NK-92 treated with Interleukin-12 subunit alpha and Interleukin-12 subunit beta, amount 100 ng/mL, for 24 hours (cell line): ENCODE measurements at regions not wholly inside any gene's neighbourhood (a gene's known extent, or its start where the extent isn't known, plus 50 kb on each side); places are given as distances from the start of the nearest gene placed in this dataset.

Experiments used
- DNase-seq: peaks from one replicate; lab custom pipeline; 2025; lab: John Stamatoyannopoulos, UW

DNA sequence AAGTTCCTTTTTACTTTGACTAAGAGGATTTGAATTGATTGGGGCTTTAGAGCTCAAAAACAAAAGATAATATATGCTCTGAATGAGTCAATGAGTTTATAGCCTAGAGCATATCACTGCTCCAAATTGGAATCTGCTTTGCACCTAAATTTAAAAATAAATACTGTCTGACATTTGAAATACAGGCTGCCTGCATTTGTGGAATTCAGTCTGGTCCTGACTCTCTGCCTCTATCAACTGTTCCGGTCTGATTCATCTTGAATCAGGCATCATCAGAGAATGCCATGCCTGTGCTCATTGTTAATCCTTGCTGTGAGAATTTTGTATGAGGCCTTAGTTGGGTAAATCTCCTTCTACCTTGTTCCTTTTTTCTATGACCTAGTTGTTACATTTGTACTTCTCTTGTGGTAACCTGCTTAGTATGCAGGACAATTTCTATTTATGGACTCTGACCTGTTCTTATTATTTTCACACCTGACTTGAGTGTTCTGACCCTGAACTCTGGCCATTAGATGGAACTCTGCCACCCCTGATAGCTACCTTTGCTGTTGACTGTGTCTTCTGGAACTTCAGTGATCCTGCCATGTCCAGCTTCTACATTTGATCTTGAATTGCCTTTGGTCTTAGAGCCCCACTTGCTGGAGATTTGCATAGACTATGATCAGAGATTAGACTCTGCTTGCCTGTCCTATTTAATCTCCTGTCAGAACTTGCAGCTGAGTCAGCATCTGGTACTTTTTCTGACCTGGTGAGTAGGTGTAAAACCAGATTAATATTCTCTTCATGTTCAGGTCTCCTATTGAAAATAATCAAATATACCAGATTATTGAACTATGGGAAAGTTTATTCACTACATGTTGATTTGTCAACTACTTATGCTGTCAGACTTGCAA lies 442.7 kb upstream of the HS3ST5 start:
- no peak for DNase-seq

DNA sequence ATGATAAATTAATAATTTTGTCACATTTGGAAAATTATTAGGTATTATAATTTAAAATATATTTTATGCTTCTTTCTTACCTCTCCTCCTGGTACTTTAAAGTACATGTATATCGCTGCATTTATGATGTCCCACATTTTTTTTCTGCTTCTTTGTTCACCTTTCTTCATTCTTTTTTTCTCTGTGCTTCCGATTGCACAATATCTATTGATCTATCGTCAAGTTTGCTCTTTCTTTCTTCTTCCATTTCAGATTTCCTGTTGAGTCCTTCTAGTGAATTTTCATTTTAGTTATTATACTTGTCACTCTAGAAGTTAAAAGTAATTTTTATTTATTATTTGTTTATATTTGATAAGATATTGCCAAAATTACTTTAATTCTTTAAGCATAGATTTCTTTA lies 441.0 kb upstream of the HS3ST5 start:
- DNase-seq, result no peak

DNA sequence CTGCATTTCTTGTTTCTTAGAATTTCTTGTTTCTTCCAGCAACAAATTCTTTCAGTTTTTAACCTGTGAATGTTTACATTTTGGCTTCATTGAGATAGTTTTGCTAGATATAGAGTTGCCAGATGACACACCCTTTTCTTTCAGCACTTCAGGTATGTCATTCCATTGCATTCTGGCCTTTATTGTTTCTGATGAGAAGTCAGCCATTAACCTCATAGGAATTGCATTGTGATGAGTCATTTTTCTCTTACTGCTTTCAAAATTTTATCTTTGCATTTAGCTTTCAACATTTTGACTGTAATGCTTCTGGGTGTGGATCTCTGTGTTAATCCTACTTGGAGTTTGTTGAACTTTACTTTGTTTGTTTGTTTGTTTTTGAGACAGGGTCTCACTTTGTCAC lies 440.3 kb upstream of the HS3ST5 start:
- DNase-seq, result no peak

DNA sequence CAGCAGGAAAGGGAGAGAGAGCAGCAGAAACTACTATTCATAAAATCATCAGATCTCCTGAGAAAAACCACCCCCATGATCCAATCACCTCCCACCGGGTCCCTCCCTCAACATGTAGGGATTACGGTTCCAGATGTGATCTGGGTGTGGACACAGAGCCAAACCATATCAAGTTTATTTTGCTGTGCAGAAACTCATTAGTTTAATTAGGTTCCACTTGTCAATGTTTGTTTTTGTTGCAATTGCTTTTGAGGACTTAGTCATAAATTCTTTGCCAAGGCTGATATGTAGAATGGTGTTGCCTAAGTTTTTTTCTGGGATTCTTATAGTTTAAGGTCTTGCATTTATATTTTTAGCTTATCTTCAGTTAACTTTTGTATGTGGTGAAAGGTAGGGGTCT lies 422.0 kb upstream of the HS3ST5 start:
- no peak for DNase-seq

DNA sequence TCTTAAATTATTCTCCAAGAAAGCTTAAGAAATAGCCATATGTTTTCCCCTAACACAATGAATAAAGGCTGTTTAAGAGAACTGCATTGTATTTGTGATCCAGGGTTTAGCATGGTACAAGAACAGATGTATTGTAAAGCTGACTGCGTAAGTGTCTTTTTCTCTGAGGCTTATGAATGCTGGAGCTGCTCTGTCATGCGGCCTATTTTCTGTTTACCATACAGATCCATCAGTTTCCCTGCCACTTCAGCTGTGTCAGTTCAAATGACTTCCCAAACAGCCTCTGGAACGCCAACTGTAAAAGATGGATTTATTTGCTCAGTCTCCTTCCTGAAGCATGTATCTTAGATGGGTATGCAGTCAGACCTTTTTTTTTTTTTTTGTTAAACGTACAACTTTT lies 419.3 kb upstream of the HS3ST5 start:
- DNase-seq, result no peak

DNA sequence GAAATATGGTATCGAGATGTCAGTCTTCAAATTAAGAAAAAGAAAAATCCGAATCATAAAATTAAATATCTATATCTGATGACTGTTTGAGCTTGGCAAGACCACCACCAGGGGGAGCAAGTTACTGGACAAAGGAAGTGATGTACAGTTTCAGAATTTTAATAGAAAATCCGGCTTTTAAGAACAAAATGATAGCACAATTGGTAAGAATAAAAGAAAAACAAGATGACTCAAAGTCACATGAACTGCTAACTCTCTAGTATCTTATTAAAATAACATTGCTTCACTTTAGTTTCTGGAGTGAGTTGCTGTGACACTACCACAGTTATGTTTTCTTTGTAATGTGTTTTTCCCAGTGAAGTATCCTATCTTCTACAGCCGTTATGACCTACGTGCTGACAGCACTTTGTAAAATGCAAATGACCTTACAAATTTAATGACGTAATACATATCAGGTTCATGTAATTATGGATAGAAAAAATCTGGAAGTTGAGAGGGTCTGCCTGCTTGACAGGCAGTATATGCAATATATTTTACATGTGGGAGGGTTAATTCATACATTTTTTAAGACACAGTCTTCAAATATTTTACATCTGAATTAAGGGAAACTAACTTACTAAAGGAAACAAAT lies 405.3 kb upstream of the HS3ST5 start:
- peak; percentile 2 for DNase-seq

DNA sequence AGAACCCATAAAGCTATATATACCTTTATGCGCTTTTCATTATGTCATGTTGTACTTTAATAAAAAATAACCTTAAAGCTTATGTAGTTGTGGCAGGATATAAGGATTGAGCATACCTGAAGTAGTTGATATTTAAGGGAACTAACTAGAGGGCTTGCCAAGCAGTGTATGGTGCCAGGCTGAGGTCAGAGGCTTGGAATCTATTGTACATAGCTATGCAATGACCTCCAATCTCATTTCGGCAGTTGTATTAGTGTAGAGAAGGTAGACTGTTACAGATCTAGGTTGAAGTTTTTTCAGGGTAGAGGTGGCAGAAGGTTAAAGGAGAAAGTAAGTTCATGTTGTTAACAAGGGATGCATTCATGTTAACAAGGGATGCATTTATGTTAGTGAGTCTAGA lies 397.7 kb upstream of the HS3ST5 start:
- no peak for DNase-seq

DNA sequence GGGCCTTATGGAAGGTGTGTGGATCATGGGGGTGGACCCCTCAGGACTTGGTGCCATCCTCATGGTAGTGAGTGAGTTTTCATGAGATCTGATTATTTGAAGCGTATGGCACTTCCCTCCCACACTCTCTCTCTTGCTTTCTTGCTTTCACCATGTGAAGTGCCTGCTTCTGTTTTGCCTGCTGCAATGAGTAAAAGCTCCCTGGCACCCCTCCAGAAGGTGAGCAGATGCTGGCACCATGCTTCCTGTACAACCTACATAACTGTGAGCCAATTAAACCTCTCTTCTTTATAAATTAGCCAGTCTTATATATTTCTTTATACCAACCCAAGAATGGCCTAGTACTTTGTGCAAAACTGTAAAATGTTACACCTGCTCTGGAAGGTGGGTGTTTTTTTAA lies 396.8 kb upstream of the HS3ST5 start:
- no peak for DNase-seq

DNA sequence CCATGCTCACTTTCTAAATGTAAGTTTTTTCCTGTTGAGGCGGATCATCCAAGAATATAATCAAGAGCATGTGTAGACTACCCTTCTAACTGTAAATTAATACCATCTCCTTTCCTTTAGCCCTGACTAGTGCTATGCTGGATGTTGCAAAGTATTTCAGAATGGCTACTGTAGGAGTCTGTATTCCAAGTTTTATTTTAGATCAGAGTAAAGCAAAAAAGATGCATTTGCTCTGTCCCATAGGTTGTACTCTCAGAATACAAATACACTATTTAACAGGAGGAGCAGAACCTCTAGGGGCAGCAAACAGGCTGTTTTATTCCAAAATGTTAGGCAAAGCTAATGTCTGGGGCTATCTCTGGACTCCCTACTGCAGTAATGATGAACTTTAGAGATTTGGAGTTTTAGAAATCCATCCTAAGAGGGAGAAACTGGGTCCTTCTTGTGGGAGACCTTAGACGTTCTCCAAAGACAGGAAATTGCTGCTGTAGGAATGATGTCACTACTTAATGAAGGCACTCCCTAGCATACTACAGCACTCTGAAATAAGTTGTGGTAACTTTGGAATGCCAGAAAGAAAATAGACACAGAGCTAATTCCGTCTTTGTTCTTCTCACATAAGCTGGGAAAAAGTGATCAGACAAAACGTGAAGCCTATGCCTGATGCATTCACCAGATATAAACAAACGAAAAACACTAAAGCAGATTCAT lies 392.4 kb upstream of the HS3ST5 start:
- no peak for DNase-seq

DNA sequence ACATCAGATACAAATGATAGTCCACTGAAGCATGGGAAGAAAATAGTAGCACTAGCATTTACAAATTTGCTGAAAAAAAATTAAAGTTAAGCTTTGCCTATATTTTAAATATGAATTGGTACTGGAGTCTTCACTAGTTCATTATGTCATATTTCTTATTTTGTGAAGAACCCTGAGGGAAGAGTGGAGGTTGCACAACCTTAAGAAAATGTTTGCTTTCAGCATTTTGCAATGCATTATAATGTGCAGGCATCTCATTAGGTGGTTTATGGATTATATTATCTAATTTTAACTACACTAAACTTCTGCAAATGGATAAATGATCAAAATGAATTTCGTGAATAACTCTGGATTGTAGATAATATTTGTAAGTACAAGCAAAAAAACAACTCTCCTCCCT lies 390.8 kb upstream of the HS3ST5 start:
- no peak for DNase-seq

DNA sequence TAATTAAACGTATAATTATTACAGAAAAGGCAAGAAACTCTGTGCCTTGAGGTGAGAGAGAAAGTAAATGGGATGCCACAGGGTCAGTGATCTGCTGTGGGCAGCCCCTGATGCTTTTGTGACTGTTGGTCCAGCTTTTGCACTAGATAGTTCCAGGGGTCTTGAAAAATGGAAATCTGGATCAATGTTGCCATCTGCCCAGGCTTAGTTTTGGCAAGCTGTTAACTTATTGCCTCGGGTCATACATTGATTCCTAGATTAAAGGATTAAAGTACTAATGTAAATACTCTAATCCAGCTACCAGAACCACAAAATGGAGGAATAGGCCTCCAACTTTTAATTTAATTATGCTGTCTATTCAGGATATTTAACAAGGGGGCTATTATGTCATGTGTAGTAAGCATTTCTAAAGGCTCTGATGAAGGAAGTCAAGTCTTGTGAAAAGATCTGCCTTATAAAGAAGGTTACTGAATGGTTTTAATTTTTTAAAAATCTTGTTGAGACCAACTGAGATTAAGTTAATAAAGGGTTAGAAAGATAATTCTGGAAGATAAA lies 376.0 kb upstream of the HS3ST5 start:
- DNase-seq, result no peak

DNA sequence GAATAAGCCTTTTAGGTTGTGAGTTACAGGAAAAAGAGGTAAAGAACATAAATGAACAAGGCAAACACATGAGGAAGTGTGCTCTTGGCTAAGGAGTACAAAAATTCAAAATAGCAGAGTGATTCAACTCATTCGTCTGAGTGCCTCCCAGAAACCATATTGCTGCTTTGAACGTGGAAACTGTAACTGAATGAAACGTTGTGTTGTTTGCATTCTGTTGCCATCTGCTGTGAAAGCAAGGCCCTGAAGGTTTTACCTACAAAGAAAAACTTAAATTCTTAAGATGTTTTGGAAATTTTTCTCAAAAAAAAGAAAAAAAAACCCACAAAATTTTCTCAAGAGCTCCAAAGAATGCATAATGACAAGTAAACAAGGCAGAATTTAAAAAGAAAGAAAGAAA lies 375.4 kb upstream of the HS3ST5 start:
- no peak for DNase-seq

DNA sequence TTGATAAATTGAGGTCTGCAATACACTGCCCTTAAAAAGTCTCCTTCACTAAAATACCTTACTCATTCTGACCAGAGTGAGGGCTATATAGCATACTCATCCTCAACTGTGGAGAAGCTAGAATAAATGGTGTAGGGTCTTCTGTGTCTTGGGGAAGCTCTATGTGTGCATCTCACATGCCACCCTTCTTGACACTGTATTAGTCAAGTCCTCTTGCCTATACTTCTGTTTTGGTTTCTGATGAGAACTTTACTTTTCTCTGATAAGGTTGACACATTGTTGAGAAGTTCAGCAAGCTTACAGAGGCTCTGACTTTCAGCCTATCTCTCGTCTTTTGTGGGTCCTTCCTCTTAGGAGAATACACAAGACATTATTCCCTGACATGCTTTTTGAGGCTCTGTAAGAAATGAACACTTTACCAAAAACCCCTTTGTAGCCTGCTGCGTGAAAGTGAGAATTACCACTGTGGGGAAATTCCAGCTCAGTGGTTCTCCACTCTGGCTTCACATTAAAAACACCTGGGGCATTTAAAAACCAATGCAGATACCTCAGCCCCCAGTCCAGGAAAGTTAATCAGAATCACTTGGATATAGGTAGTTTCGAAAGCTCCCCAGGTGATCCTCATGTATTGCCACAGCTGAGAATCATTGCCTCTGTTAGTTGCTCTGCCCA lies 372.1 kb upstream of the HS3ST5 start:
- DNase-seq, result no peak

DNA sequence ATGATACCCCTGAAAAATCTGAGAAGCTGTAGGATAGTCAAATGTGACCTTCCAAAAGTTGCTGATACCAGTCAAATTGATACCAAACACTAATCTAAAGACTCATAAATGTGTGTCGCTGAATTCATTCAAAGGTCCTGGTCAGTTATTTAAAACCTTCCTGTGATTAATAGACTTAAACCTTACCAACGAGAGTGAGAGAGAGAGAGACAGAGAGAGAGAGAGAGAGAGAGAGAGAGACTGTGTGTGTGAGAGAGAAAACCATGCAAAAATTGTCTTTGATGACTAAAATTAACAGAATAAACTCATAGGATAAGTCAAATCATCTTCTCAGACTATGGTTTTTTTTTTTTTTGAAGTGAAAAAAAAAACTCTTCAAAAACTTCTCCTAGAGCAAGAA lies 370.9 kb upstream of the HS3ST5 start:
- DNase-seq, result no peak

DNA sequence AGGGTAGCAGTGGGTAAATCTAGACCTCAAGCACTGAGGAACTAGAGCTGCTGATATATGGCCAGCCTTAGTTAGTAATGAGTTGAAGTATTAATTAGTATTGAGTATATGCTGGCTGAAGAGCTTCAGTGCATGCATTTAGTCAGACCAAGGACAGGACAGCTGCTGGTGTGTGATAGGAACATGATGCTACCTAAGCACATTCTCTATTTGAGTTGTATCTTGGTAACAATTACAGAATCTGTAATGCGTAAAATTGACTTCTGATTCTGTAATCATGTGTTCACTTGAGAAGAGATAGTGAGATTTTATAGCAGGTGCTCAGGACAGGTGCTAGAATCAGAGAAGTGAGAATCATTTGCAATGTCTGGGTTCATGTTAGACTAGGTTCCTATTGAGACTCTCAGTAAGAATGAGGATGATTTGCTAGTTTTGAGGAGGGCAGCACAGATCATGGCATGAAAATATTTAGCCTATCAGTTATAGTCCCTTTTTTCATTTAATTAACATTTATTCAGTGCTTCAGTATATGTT lies 369.4 kb upstream of the HS3ST5 start:
- no peak for DNase-seq

DNA sequence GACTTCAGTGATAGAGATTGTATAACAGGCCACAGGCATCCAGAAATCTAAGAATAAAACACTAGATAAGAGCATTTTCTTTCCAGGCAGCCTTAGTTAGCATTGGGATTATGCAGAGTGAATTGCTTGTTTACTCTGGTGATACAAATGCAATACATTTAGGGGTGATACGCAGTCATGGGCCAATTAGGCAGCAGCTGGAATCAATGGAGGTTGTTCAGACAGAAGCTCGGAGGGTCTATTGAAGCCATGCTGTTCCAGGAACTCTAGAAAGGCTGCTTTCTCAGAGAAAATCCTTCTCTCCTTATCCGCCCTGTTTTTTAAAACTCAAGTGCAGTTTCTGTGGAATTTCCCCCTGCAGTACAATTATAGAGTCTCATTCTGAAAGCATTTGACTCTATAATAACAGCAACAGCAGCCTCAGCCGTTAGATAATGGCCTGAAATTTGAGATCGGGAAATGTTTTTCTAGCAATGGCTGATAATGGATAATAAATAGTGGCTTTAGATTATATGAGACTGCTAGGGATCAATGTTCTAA lies 364.3 kb upstream of the HS3ST5 start:
- no peak for DNase-seq

DNA sequence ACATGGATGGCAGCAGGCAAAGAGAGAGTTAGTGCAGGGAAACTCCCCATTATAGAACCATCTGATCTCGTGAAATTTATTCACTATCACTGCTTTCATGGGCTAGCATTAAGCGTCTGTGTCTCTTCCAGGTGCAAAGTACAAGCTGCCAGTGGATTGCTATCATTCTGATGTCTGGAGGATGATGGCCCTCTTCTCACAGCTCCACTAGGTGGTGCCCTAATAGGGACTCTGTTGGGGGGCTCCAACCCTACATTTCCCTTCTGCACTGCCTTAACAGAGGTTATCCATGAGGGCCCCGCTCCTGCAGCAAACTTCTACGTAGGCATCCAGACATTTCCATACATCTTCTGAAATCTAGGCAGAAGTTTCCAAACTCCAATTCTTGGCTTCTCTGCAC lies 347.8 kb upstream of the HS3ST5 start:
- no peak for DNase-seq

DNA sequence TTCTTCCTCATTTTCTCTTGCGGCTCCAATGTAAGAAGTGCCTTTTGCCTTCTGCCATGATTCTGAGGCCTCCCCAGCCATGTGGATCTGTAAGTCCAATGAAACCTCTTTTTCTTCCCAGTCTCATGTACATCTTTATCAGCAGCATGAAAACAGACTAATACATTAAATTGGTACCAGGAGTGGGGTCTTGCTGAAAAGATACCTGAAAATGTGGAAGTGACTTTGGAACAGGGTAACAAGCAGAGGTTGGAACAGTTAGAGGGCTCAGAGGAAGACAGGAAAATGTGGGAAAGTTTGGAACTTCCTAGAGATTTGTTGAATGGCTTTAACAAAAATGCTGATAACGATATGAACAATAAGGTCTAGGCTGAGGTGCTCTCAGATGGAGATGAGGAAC lies 316.7 kb upstream of the HS3ST5 start:
- DNase-seq, result no peak

DNA sequence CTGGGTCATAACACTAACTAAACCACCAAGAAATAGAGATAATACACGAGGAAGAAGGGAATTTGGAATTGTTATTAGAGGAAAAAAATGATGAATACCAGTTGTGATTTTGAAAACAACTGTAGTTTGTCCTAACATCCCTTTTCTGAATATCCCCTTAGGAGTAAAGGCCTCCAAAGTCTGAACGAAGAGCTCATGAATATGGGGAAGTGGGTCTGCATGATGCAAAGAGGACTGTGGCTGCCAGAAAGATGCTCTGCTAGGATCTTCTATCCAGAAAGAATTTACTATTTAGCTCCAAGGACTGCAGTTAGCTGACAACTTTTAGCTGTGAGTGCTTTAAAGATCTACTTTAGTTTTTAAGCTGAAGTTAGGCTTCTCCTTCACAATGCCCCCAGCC lies 308.8 kb upstream of the HS3ST5 start:
- DNase-seq, result no peak

DNA sequence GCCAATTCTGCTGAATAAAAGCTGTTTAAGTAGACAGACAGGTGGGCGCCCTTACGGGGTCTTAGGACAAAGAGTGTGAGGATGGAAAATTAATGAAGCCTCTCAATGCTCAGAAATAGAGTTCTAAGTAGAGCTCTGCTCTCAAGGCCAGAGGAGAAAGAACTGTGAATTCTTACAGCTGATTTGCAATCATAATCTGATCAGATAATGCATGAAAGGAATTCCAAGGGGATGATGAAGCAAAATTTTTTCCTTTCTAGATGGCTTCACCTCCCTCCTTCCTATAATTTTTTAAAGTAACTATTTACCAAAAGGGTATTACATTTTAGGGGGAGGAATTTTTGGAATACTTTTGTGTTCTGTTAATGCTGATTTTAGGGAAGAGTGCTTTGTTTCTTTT lies 308.1 kb upstream of the HS3ST5 start:
- DNase-seq, result no peak

DNA sequence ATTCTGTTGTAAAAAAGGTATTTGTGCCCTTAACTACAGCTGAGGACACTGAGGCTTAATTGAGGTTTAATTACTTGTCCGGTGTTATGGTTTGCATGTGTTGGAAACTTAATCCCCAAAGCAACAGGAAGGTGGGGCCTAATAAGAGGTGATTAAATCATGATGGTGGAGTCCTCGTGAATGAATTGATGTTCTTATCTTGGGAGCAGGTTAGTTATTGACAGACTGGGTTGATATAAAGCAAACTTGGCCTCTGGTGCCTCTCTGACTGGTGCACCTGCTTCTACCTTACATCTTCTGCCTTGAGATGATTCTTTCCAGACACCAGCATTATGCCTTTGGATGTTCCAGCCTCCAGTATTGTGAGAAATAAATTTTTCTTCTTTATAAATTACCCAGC lies 306.5 kb upstream of the HS3ST5 start:
- DNase-seq, result no peak

DNA sequence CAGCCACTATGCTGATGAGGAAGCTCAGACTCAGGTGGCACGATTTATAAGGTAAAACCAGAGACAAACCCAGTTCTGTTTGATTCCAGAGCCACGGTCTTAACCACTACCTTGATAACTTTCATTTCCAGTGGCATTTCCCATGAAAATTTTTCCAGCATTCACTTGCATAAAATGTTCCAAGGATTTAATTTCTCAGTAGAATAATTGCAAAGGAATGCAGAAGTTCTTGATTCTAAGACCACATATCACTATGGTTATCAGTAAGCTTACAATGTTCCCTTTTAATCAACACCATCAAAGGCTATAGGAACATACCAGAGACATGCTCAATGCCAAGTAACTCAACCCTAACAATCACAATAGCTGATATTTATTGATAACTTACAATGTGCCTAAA lies 306.0 kb upstream of the HS3ST5 start:
- DNase-seq, result no peak
